CD4-positive, alpha-beta T cell (primary cell): ENCODE measurements at regions not wholly inside any gene's neighbourhood (a gene's known extent, or its start where the extent isn't known, plus 50 kb on each side); places are given as distances from the start of the nearest gene placed in this dataset.

Experiments used
- ATAC-seq: fragments of 200-7000 bp; cut with Tn5 transposase; one replicate; pipeline ENCODE4 v1.10.0; 2022; ENCODE audit warnings: mild to moderate bottlenecking; ENCODE audit not compliant: poor library complexity
- CTCF ChIA-PET: fragments of 350-600 bp; sonication (Branson Sonifier 250); formaldehyde crosslinking; loops from one replicate; lab custom pipeline; 2021; ENCODE audit warnings: antibody characterized with exemption, inconsistent platforms; lab: Charles Lee
- POLR2A ChIA-PET: fragments of 350-600 bp; sonication (Branson Sonifier 250); formaldehyde crosslinking; loops from one replicate; lab custom pipeline; 2021; ENCODE audit warnings: antibody characterized with exemption, inconsistent platforms; lab: Charles Lee
- DNase-seq, 14 experiments: peaks; one replicate each; pipeline ENCODE4 v3.0.0-alpha.2; 2013 to 2020; ENCODE audit warnings: mixed read lengths in 2 of 14
- H3K27ac ChIP-seq, 2 donors: one replicate each; pipeline versions ENCODE4 v1.5.1 to v1.7.0; 2013; ENCODE audit warnings: low read length in 2 of 2, low read depth in 1 of 2, mild to moderate bottlenecking in 1 of 2
- H3K27me3 ChIP-seq, 2 experiments: 1 replicate in 1 of 2; 2 replicates in 1 of 2; pipeline versions ENCODE4 v1.6.1 to v1.7.0; 2013; ENCODE audit warnings: low read length in 2 of 2, control low read depth in 1 of 2, mild to moderate bottlenecking in 1 of 2, moderate library complexity in 1 of 2; ENCODE audit not compliant: insufficient read depth in 2 of 2, control insufficient read depth in 1 of 2
- H3K36me3 ChIP-seq: one replicate; pipeline ENCODE4 v1.6.1; 2013; ENCODE audit warnings: low read length, control low read depth; ENCODE audit not compliant: insufficient read depth
- H3K4me1 ChIP-seq: one replicate; pipeline ENCODE4 v1.6.1; 2013; ENCODE audit warnings: low read length, control low read depth; ENCODE audit not compliant: insufficient read depth
- H3K4me3 ChIP-seq: one replicate; pipeline ENCODE4 v1.5.1; 2013; ENCODE audit warnings: mild to moderate bottlenecking, low read length, moderate library complexity
- H3K9me3 ChIP-seq, 2 experiments: 1 replicate in 1 of 2; 2 replicates in 1 of 2; pipeline versions ENCODE4 v1.6.1 to v1.7.0; 2013; ENCODE audit warnings: low read length in 2 of 2, mild to moderate bottlenecking in 2 of 2, control low read depth in 1 of 2, moderate library complexity in 1 of 2; ENCODE audit not compliant: control insufficient read depth in 1 of 2, insufficient read depth in 1 of 2
- H3K27ac Mint-ChIP-seq: one replicate; pipeline ENCODE4 v1.8.0; 2020; ENCODE audit warnings: mixed read lengths
- H3K27me3 Mint-ChIP-seq: one replicate; pipeline ENCODE4 v1.8.0; 2021; ENCODE audit warnings: mixed read lengths
- H3K36me3 Mint-ChIP-seq: one replicate; pipeline ENCODE4 v1.8.0; 2021; ENCODE audit warnings: low read depth, mixed read lengths
- H3K4me1 Mint-ChIP-seq: one replicate; pipeline ENCODE4 v1.8.0; 2021; ENCODE audit warnings: low read depth, mixed read lengths
- H3K4me3 Mint-ChIP-seq: one replicate; pipeline ENCODE4 v1.8.0; 2020; ENCODE audit warnings: mild to moderate bottlenecking, mixed read lengths
- H3K9me3 Mint-ChIP-seq: one replicate; pipeline ENCODE4 v1.8.0; 2020; ENCODE audit warnings: mixed read lengths
- intact Hi-C, 2 experiments: fragments of 100-400 bp; cut with DNase I in 1 of 2; cut with micrococcal nuclease in 1 of 2; formaldehyde crosslinking; loops; one replicate each; pipeline versions ENCODE4 v1.15.1 to v1.9.0; 2023 to 2025; cut with DNase I, micrococcal nuclease
- TF ChIP-seq, protein P1 (sequence below): fragments of 200-600 bp; IDR thresholded peaks from one replicate; pipeline ENCODE4 v1.8.0; 2022; ENCODE audit warnings: antibody characterized with exemption, mild to moderate bottlenecking

DNA sequence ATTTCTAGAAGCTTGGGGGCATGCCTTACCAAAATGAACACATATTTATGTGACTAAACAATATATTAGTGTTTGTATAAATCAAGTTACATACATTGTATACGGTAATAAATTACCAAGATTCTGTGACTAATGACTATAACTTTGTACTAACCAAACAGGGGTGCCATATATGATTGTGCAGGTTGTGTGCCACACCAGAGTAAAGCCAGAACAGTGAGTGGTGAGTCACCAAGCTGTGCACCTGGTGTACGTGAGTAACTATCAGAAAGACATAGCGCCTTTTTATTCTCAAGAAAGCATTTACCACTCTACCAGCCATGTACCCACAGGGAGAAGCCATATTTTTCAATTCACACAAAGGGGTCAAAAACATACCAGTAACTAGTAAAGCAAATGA, 453.2 kb upstream of the PIK3C3 start:
- no peak for ATAC-seq

GRCh38 chr18:41499345-41499744, 455.7 kb upstream of the PIK3C3 start:
- CTCF ChIA-PET: no interaction called here

More for the DNA sequence above, 453.2 kb upstream of the PIK3C3 start:
- Mint-ChIP-seq H3K27me3 (no peaks in the 10 kb centered on the region), H3K4me1 (no peaks in the 10 kb centered on the region), H3K4me3 (no peak overlapping the region), H3K36me3 (no peaks in the 10 kb centered on the region), H3K9me3 (no peaks in the 10 kb centered on the region), H3K27ac (no peak overlapping the region)
- ChIA-PET POLR2A (no interaction called here), CTCF (no interaction called here)
- intact Hi-C loops: no loop called here
- Histone ChIP-seq H3K4me3 (no peak overlapping the region), H3K4me1 (no peaks in the 10 kb centered on the region), H3K27me3 (no peaks in the 10 kb centered on the region), H3K9me3 (no peaks in the 10 kb centered on the region), H3K27ac (no peak overlapping the region), H3K36me3 (no peaks in the 10 kb centered on the region)
- TF ChIP-seq, protein P1, sequence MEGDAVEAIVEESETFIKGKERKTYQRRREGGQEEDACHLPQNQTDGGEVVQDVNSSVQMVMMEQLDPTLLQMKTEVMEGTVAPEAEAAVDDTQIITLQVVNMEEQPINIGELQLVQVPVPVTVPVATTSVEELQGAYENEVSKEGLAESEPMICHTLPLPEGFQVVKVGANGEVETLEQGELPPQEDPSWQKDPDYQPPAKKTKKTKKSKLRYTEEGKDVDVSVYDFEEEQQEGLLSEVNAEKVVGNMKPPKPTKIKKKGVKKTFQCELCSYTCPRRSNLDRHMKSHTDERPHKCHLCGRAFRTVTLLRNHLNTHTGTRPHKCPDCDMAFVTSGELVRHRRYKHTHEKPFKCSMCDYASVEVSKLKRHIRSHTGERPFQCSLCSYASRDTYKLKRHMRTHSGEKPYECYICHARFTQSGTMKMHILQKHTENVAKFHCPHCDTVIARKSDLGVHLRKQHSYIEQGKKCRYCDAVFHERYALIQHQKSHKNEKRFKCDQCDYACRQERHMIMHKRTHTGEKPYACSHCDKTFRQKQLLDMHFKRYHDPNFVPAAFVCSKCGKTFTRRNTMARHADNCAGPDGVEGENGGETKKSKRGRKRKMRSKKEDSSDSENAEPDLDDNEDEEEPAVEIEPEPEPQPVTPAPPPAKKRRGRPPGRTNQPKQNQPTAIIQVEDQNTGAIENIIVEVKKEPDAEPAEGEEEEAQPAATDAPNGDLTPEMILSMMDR: no peak
- no peak for DNase-seq

GRCh38 chr18:41490861-41491260, 464.2 kb upstream of the PIK3C3 start:
- intact Hi-C loops: no loop called here
- ChIA-PET CTCF (no interaction called here), POLR2A (no interaction called here)
- Histone ChIP-seq H3K4me1 (no peaks in the 10 kb centered on the region), H3K9me3 (peaks cover 0 to 3% of the 10 kb centered on the region in 2 experiments), H3K27ac (no peak overlapping the region), H3K27me3 (no peaks in the 10 kb centered on the region), H3K36me3 (no peaks in the 10 kb centered on the region), H3K4me3 (no peak overlapping the region)
- TF ChIP-seq, protein P1: no peak
- DNase-seq (no peak), ATAC-seq (no peak)
- Mint-ChIP-seq H3K4me3 (no peak overlapping the region), H3K4me1 (no peaks in the 10 kb centered on the region), H3K27ac (no peak overlapping the region), H3K36me3 (no peaks in the 10 kb centered on the region), H3K27me3 (no peaks in the 10 kb centered on the region), H3K9me3 (peaks cover 20% of the 10 kb centered on the region)

More at GRCh38 chr18:41499345-41499744, 455.7 kb upstream of the PIK3C3 start:
- ATAC-seq (no peak), DNase-seq (no peak)
- Mint-ChIP-seq H3K4me3 (no peak overlapping the region), H3K27ac (no peak overlapping the region), H3K4me1 (no peaks in the 10 kb centered on the region), H3K9me3 (no peaks in the 10 kb centered on the region), H3K36me3 (no peaks in the 10 kb centered on the region), H3K27me3 (no peaks in the 10 kb centered on the region)
- Histone ChIP-seq H3K36me3 (no peaks in the 10 kb centered on the region), H3K27ac (no peak overlapping the region), H3K4me3 (no peak overlapping the region), H3K27me3 (no peaks in the 10 kb centered on the region), H3K4me1 (no peaks in the 10 kb centered on the region), H3K9me3 (peaks cover 0 to 3% of the 10 kb centered on the region in 2 experiments)
- POLR2A ChIA-PET: no interaction called here
- intact Hi-C loops: no loop called here
- TF ChIP-seq, protein P1: no peak
